IPS-18c (cell line): ENCODE measurements at regions not wholly inside any gene's neighbourhood (a gene's known extent, or its start where the extent isn't known, plus 50 kb on each side); places are given as distances from the start of the nearest gene placed in this dataset.

Experiments used
- H3K4me3 ChIP-seq: 2 replicates; pipeline ENCODE4 v1.7.0; 2013; ENCODE audit warnings: low read depth, mild to moderate bottlenecking, low read length, moderate library complexity; ENCODE audit not compliant: insufficient read depth
- H3K9me3 ChIP-seq: one replicate; pipeline ENCODE4 v1.6.1; 2013; ENCODE audit warnings: mild to moderate bottlenecking, low read length, moderate library complexity; ENCODE audit not compliant: control insufficient read depth, insufficient read depth

GRCh38 chr11:128375961-128376360, 211.4 kb downstream of the ETS1 start:
- H3K4me3 ChIP-seq: no peak overlapping the region
- H3K9me3 ChIP-seq: no peaks in the 10 kb centered on the region

DNA sequence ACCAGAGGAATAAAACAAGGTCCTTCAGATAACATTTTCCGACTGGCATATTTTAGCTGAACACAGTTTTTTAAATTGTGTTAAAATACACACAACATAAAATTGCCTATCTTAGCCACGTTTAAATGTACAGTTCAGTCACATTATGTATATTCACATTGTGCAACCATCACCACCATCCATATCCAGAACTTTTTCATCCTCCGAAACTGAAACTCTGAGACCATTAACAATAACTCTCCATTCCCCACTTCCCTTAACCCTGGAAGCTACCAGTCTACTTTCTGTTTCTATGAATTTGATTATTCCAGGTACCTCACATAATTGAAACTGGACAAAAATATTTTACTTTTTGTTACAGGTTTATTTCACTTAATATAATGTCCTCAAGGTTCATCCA, 213.3 kb downstream of the ETS1 start:
- Histone ChIP-seq H3K4me3 (no peak overlapping the region), H3K9me3 (no peaks in the 10 kb centered on the region)

- Histone ChIP-seq H3K4me3 (no peak overlapping the region), H3K9me3 (no peaks in the 10 kb centered on the region)
Measured at GRCh38 chr11:128372977-128373376, 214.4 kb downstream of the ETS1 start.

DNA sequence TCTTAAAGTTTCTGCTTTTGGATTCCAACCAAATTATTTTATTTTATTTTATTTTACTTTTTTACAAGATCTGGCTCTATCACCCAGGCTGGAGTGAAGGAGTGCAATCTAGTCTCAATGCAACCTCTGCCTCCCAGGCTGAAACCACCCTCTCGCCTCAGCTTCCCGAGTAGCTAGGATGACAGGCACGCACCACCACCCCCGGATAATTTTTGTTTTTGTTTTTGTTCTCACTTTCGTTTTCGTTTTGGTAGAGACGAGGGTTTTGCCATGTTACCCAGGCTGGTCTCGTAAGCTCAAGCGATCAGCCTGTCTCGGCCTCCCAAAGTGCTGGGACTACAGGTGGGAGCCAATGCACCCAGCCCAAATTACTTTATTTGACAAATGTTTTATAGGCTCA, 219.8 kb downstream of the ETS1 start:
- no peak overlapping the region for H3K4me3 ChIP-seq
- H3K9me3 ChIP-seq: no peaks in the 10 kb centered on the region

DNA sequence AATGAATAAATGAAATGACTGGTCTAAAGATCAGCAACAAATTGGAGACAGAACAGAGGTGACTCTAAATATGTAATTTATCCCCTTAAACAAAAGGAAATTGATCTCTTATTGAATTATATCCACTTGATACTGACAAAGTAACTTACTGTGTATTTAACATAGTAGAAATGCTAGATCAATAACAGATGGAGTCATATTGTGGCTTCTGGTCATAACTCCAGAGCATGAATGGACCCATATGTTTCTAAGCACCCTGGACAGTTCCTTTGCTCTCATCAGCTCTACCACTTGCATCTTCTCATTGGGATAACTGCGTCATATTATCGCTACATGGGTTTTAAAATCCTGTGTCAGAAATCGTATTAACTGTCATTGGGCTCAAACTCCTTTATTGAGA, 222.3 kb downstream of the ETS1 start:
- no peaks in the 10 kb centered on the region for H3K9me3 ChIP-seq

DNA sequence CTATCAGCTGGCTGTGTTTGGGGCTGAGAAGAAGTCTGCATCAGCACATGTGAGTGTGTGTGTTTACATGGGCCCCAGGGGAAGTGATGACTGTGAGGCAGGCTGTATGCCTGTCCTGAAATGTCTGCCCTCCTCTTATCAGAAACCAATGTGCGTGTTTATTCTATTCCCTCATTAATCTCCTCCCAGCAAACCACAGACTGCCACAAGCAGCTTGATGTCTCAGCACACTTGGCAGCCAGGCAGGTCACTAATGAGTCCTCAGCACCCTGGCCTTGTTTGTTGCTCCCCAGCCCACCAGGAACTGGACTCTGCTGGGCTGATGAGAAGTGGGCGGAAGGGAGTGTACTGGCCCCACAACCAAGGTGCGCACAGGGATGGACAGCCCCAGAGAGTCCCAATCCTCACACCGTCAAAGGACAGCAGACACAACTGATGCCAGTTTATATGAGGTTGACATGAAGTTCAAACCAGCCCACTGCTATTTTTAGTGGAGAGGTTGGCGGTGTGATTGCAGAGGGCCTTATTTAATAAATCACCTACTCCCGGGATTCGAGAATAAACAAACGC, 225.8 kb downstream of the ETS1 start:
- H3K9me3 ChIP-seq: no peaks in the 10 kb centered on the region
- H3K4me3 ChIP-seq: no peak overlapping the region

More for the DNA sequence above, 222.3 kb downstream of the ETS1 start:
- no peak overlapping the region for H3K4me3 ChIP-seq

GRCh38 chr11:128359515-128359914, 227.8 kb downstream of the ETS1 start:
- H3K9me3 ChIP-seq: no peaks in the 10 kb centered on the region
- no peak overlapping the region for H3K4me3 ChIP-seq

- Histone ChIP-seq H3K4me3 (no peak overlapping the region), H3K9me3 (no peaks in the 10 kb centered on the region)
Measured at GRCh38 chr11:128357073-128357472, 230.3 kb downstream of the ETS1 start.

GRCh38 chr11:128355558-128355957, 231.8 kb downstream of the ETS1 start:
- H3K9me3 ChIP-seq: no peaks in the 10 kb centered on the region
- H3K4me3 ChIP-seq: no peak overlapping the region

DNA sequence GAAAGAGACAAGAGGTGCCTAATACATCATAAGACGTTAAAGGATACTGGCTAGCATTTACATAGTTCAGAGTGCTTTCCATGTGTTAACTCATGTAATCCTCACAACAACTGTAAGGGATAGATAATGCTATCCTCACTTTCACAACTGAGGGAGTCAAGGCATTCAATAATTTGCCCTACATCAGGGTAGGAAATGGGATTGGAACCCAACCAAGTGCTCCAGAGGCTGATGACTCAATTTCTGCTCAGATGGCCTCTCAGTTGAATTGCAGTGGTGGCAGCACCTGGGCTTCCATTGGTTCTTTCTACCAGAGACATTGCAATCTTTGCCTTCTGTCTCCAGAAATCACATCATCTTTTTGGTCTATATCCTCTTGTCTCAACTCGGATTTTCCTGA, 232.9 kb downstream of the ETS1 start:
- H3K4me3 ChIP-seq: no peak overlapping the region
- no peaks in the 10 kb centered on the region for H3K9me3 ChIP-seq

DNA sequence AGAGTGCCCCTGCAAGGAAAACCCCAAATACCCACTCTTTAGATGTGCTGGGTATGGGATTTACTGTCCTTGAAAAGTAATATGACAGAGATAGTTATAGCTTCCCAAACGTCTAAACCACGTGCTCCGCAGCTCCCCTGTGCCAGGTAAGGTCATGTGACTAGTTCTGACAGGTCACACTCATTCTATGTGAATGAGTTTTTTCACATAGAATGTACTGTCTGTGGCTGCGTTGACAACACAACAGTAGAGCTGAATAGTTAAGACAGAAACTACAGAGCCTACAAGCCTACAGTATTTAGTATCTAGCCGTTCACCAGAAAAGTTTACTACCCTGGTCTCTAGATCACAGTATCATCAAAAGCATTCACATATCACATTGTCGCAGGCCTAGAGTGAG, 236.2 kb downstream of the ETS1 start:
- Histone ChIP-seq H3K4me3 (no peak overlapping the region), H3K9me3 (no peaks in the 10 kb centered on the region)

- H3K4me3 ChIP-seq: no peak overlapping the region
- no peaks in the 10 kb centered on the region for H3K9me3 ChIP-seq
Measured at GRCh38 chr11:128349650-128350299, 237.6 kb downstream of the ETS1 start.

- Histone ChIP-seq H3K4me3 (no peak overlapping the region), H3K9me3 (no peaks in the 10 kb centered on the region)
Measured at GRCh38 chr11:128346804-128347203, 240.6 kb downstream of the ETS1 start.

- H3K9me3 ChIP-seq: no peaks in the 10 kb centered on the region
- H3K4me3 ChIP-seq: no peak overlapping the region
Measured at GRCh38 chr11:128345316-128345715, 242.0 kb downstream of the ETS1 start.

- Histone ChIP-seq H3K9me3 (no peaks in the 10 kb centered on the region), H3K4me3 (no peak overlapping the region)
Measured at GRCh38 chr11:128343870-128344269, 243.5 kb downstream of the ETS1 start.

DNA sequence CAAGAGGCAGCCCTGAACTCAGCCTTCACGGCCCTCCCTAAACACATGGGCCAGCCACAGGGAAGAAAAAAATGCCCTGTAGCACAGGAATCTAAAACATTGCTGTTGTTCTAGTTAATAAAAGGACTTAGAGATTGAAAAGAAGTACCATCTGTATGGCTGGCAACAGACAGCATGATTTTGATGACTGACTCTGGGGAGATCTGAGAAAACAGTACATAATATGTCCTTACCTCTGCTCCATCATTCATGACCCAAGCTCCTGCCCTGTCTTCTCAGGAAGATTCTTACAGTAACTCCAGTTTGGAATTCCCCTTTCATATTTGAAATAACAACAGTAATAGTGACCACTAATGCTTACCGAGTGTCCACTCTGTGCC, 244.2 kb downstream of the ETS1 start:
- H3K9me3 ChIP-seq: no peaks in the 10 kb centered on the region
- no peak overlapping the region for H3K4me3 ChIP-seq

- H3K4me3 ChIP-seq: no peak overlapping the region
Measured at GRCh38 chr11:128342511-128343134, 244.7 kb downstream of the ETS1 start.

DNA sequence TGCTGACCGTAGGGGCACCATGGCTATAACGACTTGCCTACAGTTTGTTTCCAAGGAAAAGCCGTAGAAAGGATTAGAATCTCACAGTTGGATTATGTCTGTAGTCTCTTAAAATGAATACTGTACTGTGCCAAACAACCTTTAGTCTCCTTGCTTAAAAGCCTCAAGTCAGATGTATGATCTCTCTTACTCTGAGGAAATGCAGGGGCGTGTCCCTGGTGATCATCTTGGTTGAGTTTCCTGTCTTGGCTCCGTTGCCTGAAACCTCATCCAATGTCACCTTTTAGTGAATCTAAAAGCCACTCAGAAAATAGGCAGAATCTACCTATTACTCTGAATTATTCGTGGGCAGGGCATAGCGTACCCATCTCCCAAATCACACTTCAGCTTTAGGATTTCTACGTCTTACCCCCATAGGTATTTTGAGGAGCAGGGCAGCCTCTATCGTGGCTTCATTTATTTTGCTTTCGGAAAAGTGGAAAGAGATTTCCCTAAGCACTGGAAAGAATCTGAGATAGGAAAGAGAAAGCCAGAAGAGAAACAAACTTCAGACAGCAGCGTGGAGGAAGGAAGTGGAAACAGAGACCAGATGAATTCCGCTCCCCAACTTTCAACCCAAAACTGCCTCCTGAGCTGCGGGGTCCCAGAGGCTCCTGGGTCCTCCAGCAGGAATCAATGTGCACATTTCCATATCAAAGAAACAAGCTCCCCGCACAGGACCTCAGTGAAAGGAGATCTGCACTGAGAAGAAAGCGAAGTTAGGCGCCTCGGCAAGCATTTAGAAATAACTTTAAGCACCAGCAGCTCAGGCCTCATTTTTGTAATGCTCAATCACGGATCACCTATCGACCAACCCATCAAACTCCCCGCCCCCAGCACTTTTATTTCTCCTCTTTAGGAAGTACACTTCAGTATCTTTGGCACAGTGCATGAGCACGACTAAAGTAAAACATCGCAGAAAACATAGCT, 245.8 kb downstream of the ETS1 start:
- Histone ChIP-seq H3K4me3 (no peak overlapping the region), H3K9me3 (no peaks in the 10 kb centered on the region)

More at GRCh38 chr11:128342511-128343134, 244.7 kb downstream of the ETS1 start:
- no peaks in the 10 kb centered on the region for H3K9me3 ChIP-seq
